MM.1S (cell line): ENCODE measurements at regions not wholly inside any gene's neighbourhood (a gene's known extent, or its start where the extent isn't known, plus 50 kb on each side); places are given as distances from the start of the nearest gene placed in this dataset.

ENCODE experiments used
- CTCF ChIP-seq: fragments of 300-600 bp; sonication (generic); IDR thresholded peaks from 2 replicates; pipeline ENCODE4 v1.5.1; 2016; ENCODE audit warnings: antibody characterized with exemption, low read length, mixed read lengths
- EZH2 ChIP-seq: fragments of 300-600 bp; sonication (generic); optimal IDR thresholded peaks from 2 replicates; pipeline ENCODE3; 2017; ENCODE audit warnings: low read depth, mild to moderate bottlenecking, antibody characterized with exemption, low read length, mixed read lengths

DNA sequence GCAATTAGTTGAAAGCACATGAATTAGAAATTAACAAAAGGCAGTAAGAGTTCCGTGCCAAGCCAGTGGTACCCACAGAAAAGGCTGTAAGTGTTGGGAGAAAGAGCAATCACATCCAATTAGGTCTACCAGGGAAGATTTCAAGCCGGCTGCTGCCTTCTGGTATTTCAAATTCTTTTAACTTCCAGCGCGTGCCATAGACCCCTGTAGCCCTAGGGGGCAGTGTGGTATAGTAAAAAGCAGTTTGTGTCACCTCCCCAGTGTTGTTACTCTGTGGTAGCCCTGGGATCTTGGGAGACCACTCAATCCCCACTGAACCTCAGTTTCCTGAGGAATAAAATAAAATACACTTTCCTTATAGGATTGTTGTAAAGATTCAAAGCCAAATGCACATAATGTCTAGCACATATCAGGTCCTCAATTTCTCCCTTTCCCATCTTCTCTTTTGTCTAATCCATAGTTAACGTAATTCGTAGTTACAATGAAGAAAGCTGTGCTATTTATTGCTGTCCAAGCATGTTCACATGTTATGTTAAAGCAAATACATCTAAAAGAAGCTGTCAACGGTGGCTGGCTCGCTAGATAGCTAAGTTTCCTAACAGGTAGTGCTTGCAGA is 230.2 kb downstream of the TDRD3 start:
- TF ChIP-seq EZH2: no peak
- peak; percentile 44 for TF ChIP-seq CTCF
